SK-N-SH (cell line): ENCODE measurements at regions not wholly inside any gene's neighbourhood (a gene's known extent, or its start where the extent isn't known, plus 50 kb on each side); places are given as distances from the start of the nearest gene placed in this dataset.

ENCODE experiments used
- EP300 ChIP-seq, 2 experiments: IDR thresholded peaks; 2 replicates each; pipeline versions ENCODE4 v1.4.0 to v1.6.1; 2012; ENCODE audit warnings: borderline replicate concordance in 1 of 2, low read depth in 1 of 2, low read length in 1 of 2
- EZH2phosphoT487 ChIP-seq: fragments of 200-600 bp; sonication (generic); IDR thresholded peaks from 2 replicates; pipeline ENCODE4 v1.6.1; 2017; ENCODE audit warnings: low read depth, mixed run types, mild to moderate bottlenecking, antibody characterized with exemption, moderate library complexity, borderline replicate concordance
- FOSL2 ChIP-seq: IDR thresholded peaks from 2 replicates; pipeline ENCODE4 v1.4.0; 2012; ENCODE audit warnings: low read depth, mild to moderate bottlenecking, moderate library complexity, borderline replicate concordance
- GATA2 ChIP-seq: sonication (generic); formaldehyde crosslinking; IDR thresholded peaks from 2 replicates; pipeline ENCODE4 v1.5.0; 2020; ENCODE audit warnings: mild to moderate bottlenecking, missing genetic modification reagents
- NRF1 ChIP-seq: IDR thresholded peaks from 2 replicates; pipeline ENCODE4 v1.6.1; 2012; ENCODE audit warnings: low read depth, mild to moderate bottlenecking, low read length
- POLR2AphosphoS5 ChIP-seq: IDR thresholded peaks from 2 replicates; pipeline ENCODE4 v1.6.1; 2012; ENCODE audit warnings: low read depth, low read length
- RAD21 ChIP-seq: IDR thresholded peaks from 2 replicates; pipeline ENCODE4 v1.6.1; 2012; ENCODE audit warnings: mild to moderate bottlenecking, low read length
- SIN3A ChIP-seq: IDR thresholded peaks from 2 replicates; pipeline ENCODE4 v1.6.1; 2012; ENCODE audit warnings: low read depth, mild to moderate bottlenecking, low read length, moderate library complexity, borderline replicate concordance
- SMC3 ChIP-seq: IDR thresholded peaks from 2 replicates; pipeline ENCODE4 v1.6.1; 2012; ENCODE audit warnings: low read depth, low read length, improper control_type of control experiment
- TAF1 ChIP-seq: IDR thresholded peaks from 2 replicates; pipeline ENCODE4 v1.6.1; 2012; ENCODE audit warnings: low read depth, mild to moderate bottlenecking, low read length, moderate library complexity, borderline replicate concordance
- TF ChIP-seq, protein P1 (sequence below): fragments of 200-600 bp; sonication (generic); IDR thresholded peaks from 2 replicates; pipeline ENCODE4 v1.6.1; 2017; ENCODE audit warnings: antibody characterized with exemption, mild to moderate bottlenecking, moderate library complexity
- TF ChIP-seq, protein P2 (sequence below): IDR thresholded peaks from 2 replicates; pipeline ENCODE4 v1.4.0; 2012; ENCODE audit warnings: low read depth
- TF ChIP-seq, protein P3 (sequence below): fragments of 150-350 bp; IDR thresholded peaks from 2 replicates; pipeline ENCODE4 v1.6.1; 2016; ENCODE audit warnings: mild to moderate bottlenecking, low read depth, low read length

DNA sequence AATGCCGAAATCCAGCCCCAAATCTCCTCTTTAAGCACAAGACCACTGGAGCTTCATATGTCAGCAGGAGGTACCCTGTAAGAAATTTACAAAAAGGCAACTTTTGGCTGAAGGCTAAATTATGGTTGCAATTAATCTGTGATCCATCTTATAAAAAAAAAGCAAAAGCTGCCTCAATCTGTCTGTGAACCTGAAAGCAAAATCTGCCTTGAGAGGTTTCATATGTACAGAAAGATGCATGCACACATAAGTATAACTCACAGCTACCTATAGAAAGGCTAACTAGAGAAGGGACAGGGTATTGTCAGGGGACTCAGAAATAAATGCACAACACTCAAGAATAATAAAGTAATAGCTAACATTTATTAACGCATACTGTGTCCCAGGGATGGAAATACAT, 964.2 kb upstream of the ADGRL2 start:
- TF ChIP-seq, protein P1, sequence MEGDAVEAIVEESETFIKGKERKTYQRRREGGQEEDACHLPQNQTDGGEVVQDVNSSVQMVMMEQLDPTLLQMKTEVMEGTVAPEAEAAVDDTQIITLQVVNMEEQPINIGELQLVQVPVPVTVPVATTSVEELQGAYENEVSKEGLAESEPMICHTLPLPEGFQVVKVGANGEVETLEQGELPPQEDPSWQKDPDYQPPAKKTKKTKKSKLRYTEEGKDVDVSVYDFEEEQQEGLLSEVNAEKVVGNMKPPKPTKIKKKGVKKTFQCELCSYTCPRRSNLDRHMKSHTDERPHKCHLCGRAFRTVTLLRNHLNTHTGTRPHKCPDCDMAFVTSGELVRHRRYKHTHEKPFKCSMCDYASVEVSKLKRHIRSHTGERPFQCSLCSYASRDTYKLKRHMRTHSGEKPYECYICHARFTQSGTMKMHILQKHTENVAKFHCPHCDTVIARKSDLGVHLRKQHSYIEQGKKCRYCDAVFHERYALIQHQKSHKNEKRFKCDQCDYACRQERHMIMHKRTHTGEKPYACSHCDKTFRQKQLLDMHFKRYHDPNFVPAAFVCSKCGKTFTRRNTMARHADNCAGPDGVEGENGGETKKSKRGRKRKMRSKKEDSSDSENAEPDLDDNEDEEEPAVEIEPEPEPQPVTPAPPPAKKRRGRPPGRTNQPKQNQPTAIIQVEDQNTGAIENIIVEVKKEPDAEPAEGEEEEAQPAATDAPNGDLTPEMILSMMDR: no peak
- TF ChIP-seq FOSL2: no peak
- no peak for TF ChIP-seq EP300 (IDR thresholded peaks at IDR 0.05; ENCODE audit: borderline replicate concordance in 1 of 2, low read depth in 1 of 2, low read length in 1 of 2)
- no peak for TF ChIP-seq POLR2AphosphoS5
- TF ChIP-seq, protein P2, sequence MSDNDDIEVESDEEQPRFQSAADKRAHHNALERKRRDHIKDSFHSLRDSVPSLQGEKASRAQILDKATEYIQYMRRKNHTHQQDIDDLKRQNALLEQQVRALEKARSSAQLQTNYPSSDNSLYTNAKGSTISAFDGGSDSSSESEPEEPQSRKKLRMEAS: no peak
- TF ChIP-seq GATA2 (CRISPR knock-in tag): no peak
- TF ChIP-seq RAD21: no peak
- no peak for TF ChIP-seq SMC3
- TF ChIP-seq, protein P3, sequence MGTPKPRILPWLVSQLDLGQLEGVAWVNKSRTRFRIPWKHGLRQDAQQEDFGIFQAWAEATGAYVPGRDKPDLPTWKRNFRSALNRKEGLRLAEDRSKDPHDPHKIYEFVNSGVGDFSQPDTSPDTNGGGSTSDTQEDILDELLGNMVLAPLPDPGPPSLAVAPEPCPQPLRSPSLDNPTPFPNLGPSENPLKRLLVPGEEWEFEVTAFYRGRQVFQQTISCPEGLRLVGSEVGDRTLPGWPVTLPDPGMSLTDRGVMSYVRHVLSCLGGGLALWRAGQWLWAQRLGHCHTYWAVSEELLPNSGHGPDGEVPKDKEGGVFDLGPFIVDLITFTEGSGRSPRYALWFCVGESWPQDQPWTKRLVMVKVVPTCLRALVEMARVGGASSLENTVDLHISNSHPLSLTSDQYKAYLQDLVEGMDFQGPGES: no peak
- no peak for TF ChIP-seq EZH2phosphoT487
- TF ChIP-seq SIN3A: no peak
- TF ChIP-seq TAF1: no peak
- TF ChIP-seq NRF1: no peak
